ENCODE measurements at regions not wholly inside any gene's neighbourhood (a gene's known extent, or its start where the extent isn't known, plus 50 kb on each side); places are given as distances from the start of the nearest gene placed in this dataset.
A peak's percentile ranks its signal among the peaks of the same experiment; 100 is the strongest.

GRCh38 chr6:27674882-27675281, 202.0 kb upstream of the ZNF184 start:
- H3K9ac ChIP-seq (ENCODE audit: low read length), result no peak overlapping the region
- no peak overlapping the region for H3K27ac ChIP-seq (ENCODE audit: low read depth, low read length)
- peaks cover 1% of the 10 kb centered on the region for H4K20me1 ChIP-seq (ENCODE audit: insufficient read depth, low read length)
- peaks cover 9% of the 10 kb centered on the region for H3K27me3 ChIP-seq (ENCODE audit: insufficient read depth, low read length)
- H3K79me2 ChIP-seq (ENCODE audit: insufficient read depth, low read length), result no peaks in the 10 kb centered on the region
- H3K9me3 ChIP-seq (ENCODE audit: insufficient read depth, low read depth, low read length), result no peaks in the 10 kb centered on the region
- H3K36me3 ChIP-seq (ENCODE audit: insufficient read depth, low read length), result no peaks in the 10 kb centered on the region
- no peak overlapping the region for H3K27ac Mint-ChIP-seq (ENCODE audit: unreplicated experiment)
- peaks cover 7% of the 10 kb centered on the region for H3K4me1 ChIP-seq (ENCODE audit: insufficient read depth, low read length)
- no peak overlapping the region for H3K4me2 ChIP-seq (ENCODE audit: low read length)
- H3K9me3 Mint-ChIP-seq (ENCODE audit: unreplicated experiment), result peaks cover 5% of the 10 kb centered on the region
- no peak overlapping the region for H3K4me3 ChIP-seq (ENCODE audit: insufficient read depth, low read depth, low read length)
- no peak overlapping the region for H2AFZ ChIP-seq (ENCODE audit: low read depth, low read length)
- TF ChIP-seq EZH2 (IDR thresholded peaks at IDR 0.05; ENCODE audit: insufficient read depth, low read length) (no peak), CTCF (IDR thresholded peaks at IDR 0.05; ENCODE audit: insufficient read depth, low read depth, low read length) (no peak)
- FAIRE-seq (no peak), DNase-seq (ENCODE audit: low read depth) (no peak)
- peaks cover 32% of the 10 kb centered on the region for H3K27me3 Mint-ChIP-seq (ENCODE audit: low read depth, unreplicated experiment)
- H3K4me3 Mint-ChIP-seq (ENCODE audit: unreplicated experiment), result no peak overlapping the region
- no peaks in the 10 kb centered on the region for H3K36me3 Mint-ChIP-seq (ENCODE audit: low read depth, unreplicated experiment)
- H3K4me1 Mint-ChIP-seq (ENCODE audit: low read depth, unreplicated experiment), result peaks cover 3% of the 10 kb centered on the region

- Mint-ChIP-seq H3K4me3 (ENCODE audit: unreplicated experiment) (peak overlapping the region; percentile 66), H3K4me1 (ENCODE audit: low read depth, unreplicated experiment) (peaks cover 5% of the 10 kb centered on the region), H3K27me3 (ENCODE audit: low read depth, unreplicated experiment) (peaks cover 15% of the 10 kb centered on the region), H3K27ac (ENCODE audit: unreplicated experiment) (peak overlapping the region; percentile 15), H3K36me3 (ENCODE audit: low read depth, unreplicated experiment) (no peaks in the 10 kb centered on the region), H3K9me3 (ENCODE audit: unreplicated experiment) (peaks cover 5% of the 10 kb centered on the region)
- Histone ChIP-seq H2AFZ (ENCODE audit: low read depth, low read length) (no peak overlapping the region), H4K20me1 (ENCODE audit: insufficient read depth, low read length) (peaks cover 3% of the 10 kb centered on the region), H3K9me3 (ENCODE audit: insufficient read depth, low read depth, low read length) (no peaks in the 10 kb centered on the region), H3K4me3 (ENCODE audit: insufficient read depth, low read depth, low read length) (peak overlapping the region; percentile 1), H3K9ac (ENCODE audit: low read length) (no peak overlapping the region), H3K36me3 (ENCODE audit: insufficient read depth, low read length) (no peaks in the 10 kb centered on the region), H3K4me1 (ENCODE audit: insufficient read depth, low read length) (peaks cover 18% of the 10 kb centered on the region), H3K27me3 (ENCODE audit: insufficient read depth, low read length) (no peaks in the 10 kb centered on the region), H3K79me2 (ENCODE audit: insufficient read depth, low read length) (no peaks in the 10 kb centered on the region), H3K4me2 (ENCODE audit: low read length) (peak overlapping the region; percentile 69), H3K27ac (ENCODE audit: low read depth, low read length) (no peak overlapping the region)
- DNase-seq (ENCODE audit: low read depth) (peak; percentile 39), FAIRE-seq (no peak)
- TF ChIP-seq EZH2 (IDR thresholded peaks at IDR 0.05; ENCODE audit: insufficient read depth, low read length) (no peak), CTCF (IDR thresholded peaks at IDR 0.05; ENCODE audit: insufficient read depth, low read depth, low read length) (no peak)
Measured at GRCh38 chr6:27672113-27672799, 199.4 kb upstream of the ZNF184 start.

- Mint-ChIP-seq H3K4me3 (ENCODE audit: unreplicated experiment) (peak overlapping the region; percentile 70), H3K9me3 (ENCODE audit: unreplicated experiment) (peaks cover 5% of the 10 kb centered on the region), H3K27me3 (ENCODE audit: low read depth, unreplicated experiment) (peaks cover 14% of the 10 kb centered on the region), H3K27ac (ENCODE audit: unreplicated experiment) (peak overlapping the region; percentile 67), H3K36me3 (ENCODE audit: low read depth, unreplicated experiment) (no peaks in the 10 kb centered on the region), H3K4me1 (ENCODE audit: low read depth, unreplicated experiment) (peaks cover 7% of the 10 kb centered on the region)
- H3K27me3 ChIP-seq (ENCODE audit: insufficient read depth, low read length), result no peaks in the 10 kb centered on the region
- DNase-seq (ENCODE audit: low read depth) (no peak), FAIRE-seq (no peak)
- peak overlapping the region; percentile 26 for H3K4me3 ChIP-seq (ENCODE audit: insufficient read depth, low read depth, low read length)
- no peak overlapping the region for H3K9ac ChIP-seq (ENCODE audit: low read length)
- no peaks in the 10 kb centered on the region for H3K36me3 ChIP-seq (ENCODE audit: insufficient read depth, low read length)
- peaks cover 3% of the 10 kb centered on the region for H4K20me1 ChIP-seq (ENCODE audit: insufficient read depth, low read length)
- no peak overlapping the region for H3K27ac ChIP-seq (ENCODE audit: low read depth, low read length)
- TF ChIP-seq CTCF (IDR thresholded peaks at IDR 0.05; ENCODE audit: insufficient read depth, low read depth, low read length), result no peak
- TF ChIP-seq EZH2 (IDR thresholded peaks at IDR 0.05; ENCODE audit: insufficient read depth, low read length), result no peak
- H3K4me1 ChIP-seq (ENCODE audit: insufficient read depth, low read length), result peaks cover 20% of the 10 kb centered on the region
- H3K79me2 ChIP-seq (ENCODE audit: insufficient read depth, low read length), result no peaks in the 10 kb centered on the region
- no peaks in the 10 kb centered on the region for H3K9me3 ChIP-seq (ENCODE audit: insufficient read depth, low read depth, low read length)
- H3K4me2 ChIP-seq (ENCODE audit: low read length), result peak overlapping the region; percentile 84
- H2AFZ ChIP-seq (ENCODE audit: low read depth, low read length), result peak overlapping the region; percentile 14
Measured at GRCh38 chr6:27669624-27670301, 196.9 kb upstream of the ZNF184 start.

All from astrocyte (in vitro differentiated cells and primary cell).